ENCODE measurements at regions not wholly inside any gene's neighbourhood (a gene's known extent, or its start where the extent isn't known, plus 50 kb on each side); places are given as distances from the start of the nearest gene placed in this dataset.
"Not testable (repeated sequence)": the region's sequence is repeated elsewhere in the genome, so short reads cannot be mapped to it uniquely, and the experiment has no call there.

- Mint-ChIP-seq H3K27me3 (ENCODE audit: unreplicated experiment) (peaks cover 1% of the 10 kb centered on the region), H3K4me3 (ENCODE audit: unreplicated experiment) (no peak overlapping the region), H3K27ac (ENCODE audit: unreplicated experiment) (no peak overlapping the region), H3K9me3 (ENCODE audit: unreplicated experiment) (no peaks in the 10 kb centered on the region), H3K4me1 (ENCODE audit: unreplicated experiment) (no peaks in the 10 kb centered on the region), H3K36me3 (ENCODE audit: low read depth, unreplicated experiment) (no peaks in the 10 kb centered on the region)
- DNase-seq (ENCODE audit: low spot score): no peak
- no peak for TF ChIP-seq CTCF (IDR thresholded peaks at IDR 0.05; ENCODE audit: unreplicated experiment)
Observed at GRCh38 chr12:19771858-19772257, 332.6 kb downstream of the AEBP2 start.

DNA sequence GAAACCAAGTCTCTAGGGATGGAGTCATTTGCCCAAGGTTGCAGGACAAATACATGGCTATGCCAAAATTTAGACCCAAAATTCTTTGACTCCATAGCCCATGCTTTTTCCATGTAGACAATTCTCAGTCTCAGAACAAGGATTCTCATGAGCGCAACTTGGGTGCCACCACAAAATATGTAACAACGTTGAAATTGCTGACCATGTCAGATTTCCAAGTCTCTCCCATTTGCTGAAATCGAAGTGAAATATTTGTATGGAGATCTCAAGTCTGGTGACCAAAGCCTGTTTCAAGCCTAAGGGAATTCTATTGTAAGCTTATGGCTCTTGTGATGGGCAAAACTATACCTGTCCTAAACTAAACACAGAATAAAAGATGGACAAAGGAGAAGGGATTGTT lies 333.5 kb downstream of the AEBP2 start:
- Mint-ChIP-seq H3K27me3 (ENCODE audit: unreplicated experiment) (peaks cover 1% of the 10 kb centered on the region), H3K27ac (ENCODE audit: unreplicated experiment) (no peak overlapping the region), H3K4me3 (ENCODE audit: unreplicated experiment) (no peak overlapping the region), H3K9me3 (ENCODE audit: unreplicated experiment) (no peaks in the 10 kb centered on the region), H3K4me1 (ENCODE audit: unreplicated experiment) (peaks cover under 1% of the 10 kb centered on the region), H3K36me3 (ENCODE audit: low read depth, unreplicated experiment) (no peaks in the 10 kb centered on the region)
- no peak for TF ChIP-seq CTCF (IDR thresholded peaks at IDR 0.05; ENCODE audit: unreplicated experiment)
- DNase-seq (ENCODE audit: low spot score): no peak

GRCh38 chr12:19775241-19775640 lies 335.9 kb downstream of the AEBP2 start:
- no peak for DNase-seq (ENCODE audit: low spot score)

GRCh38 chr12:19775976-19776375 lies 336.7 kb downstream of the AEBP2 start:
- not testable (repeated sequence) for H3K4me3 Mint-ChIP-seq (ENCODE audit: unreplicated experiment)
- H3K4me1 Mint-ChIP-seq (ENCODE audit: unreplicated experiment): peaks cover 13% of the 10 kb centered on the region

More at GRCh38 chr12:19775241-19775640, 335.9 kb downstream of the AEBP2 start:
- no peak for TF ChIP-seq CTCF (IDR thresholded peaks at IDR 0.05; ENCODE audit: unreplicated experiment)
- Mint-ChIP-seq H3K36me3 (ENCODE audit: low read depth, unreplicated experiment) (no peaks in the 10 kb centered on the region), H3K27ac (ENCODE audit: unreplicated experiment) (no peak overlapping the region), H3K4me3 (ENCODE audit: unreplicated experiment) (no peak overlapping the region), H3K27me3 (ENCODE audit: unreplicated experiment) (peaks cover 1% of the 10 kb centered on the region), H3K9me3 (ENCODE audit: unreplicated experiment) (no peaks in the 10 kb centered on the region), H3K4me1 (ENCODE audit: unreplicated experiment) (peaks cover 13% of the 10 kb centered on the region)

GRCh38 chr12:19778172-19778571 lies 338.9 kb downstream of the AEBP2 start:
- Mint-ChIP-seq H3K4me3 (ENCODE audit: unreplicated experiment) (no peak overlapping the region), H3K27me3 (ENCODE audit: unreplicated experiment) (peaks cover 1% of the 10 kb centered on the region), H3K27ac (ENCODE audit: unreplicated experiment) (no peak overlapping the region), H3K9me3 (ENCODE audit: unreplicated experiment) (no peaks in the 10 kb centered on the region), H3K4me1 (ENCODE audit: unreplicated experiment) (peaks cover 13% of the 10 kb centered on the region), H3K36me3 (ENCODE audit: low read depth, unreplicated experiment) (no peaks in the 10 kb centered on the region)
- no peak for DNase-seq (ENCODE audit: low spot score)
- no peak for TF ChIP-seq CTCF (IDR thresholded peaks at IDR 0.05; ENCODE audit: unreplicated experiment)

More at GRCh38 chr12:19775976-19776375, 336.7 kb downstream of the AEBP2 start:
- not testable (repeated sequence) for H3K27me3 Mint-ChIP-seq (ENCODE audit: unreplicated experiment); H3K9me3 Mint-ChIP-seq (ENCODE audit: unreplicated experiment); H3K27ac Mint-ChIP-seq (ENCODE audit: unreplicated experiment); DNase-seq (ENCODE audit: low spot score); H3K36me3 Mint-ChIP-seq (ENCODE audit: low read depth, unreplicated experiment)

DNA sequence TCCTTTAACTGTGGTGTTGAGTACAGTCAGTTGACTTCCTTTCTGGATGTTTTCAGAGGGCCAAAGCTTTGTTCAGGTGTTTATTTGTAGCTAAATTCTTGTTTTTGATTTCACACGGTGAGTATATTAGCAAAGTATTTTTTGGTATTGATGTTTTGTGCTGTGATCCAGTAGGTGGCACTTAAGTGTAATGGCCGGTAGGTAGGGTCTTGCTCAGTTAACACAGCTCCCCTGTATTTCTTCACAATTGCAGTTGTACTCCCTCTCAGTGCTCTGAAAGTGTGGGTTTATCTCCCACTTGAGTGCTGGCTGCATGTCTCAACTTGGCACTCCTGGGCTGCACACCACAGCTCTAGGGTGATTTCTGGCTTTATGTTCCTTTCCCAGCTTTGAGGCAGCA lies 339.5 kb downstream of the AEBP2 start:
- no peak for DNase-seq (ENCODE audit: low spot score)
- Mint-ChIP-seq H3K9me3 (ENCODE audit: unreplicated experiment) (no peaks in the 10 kb centered on the region), H3K4me1 (ENCODE audit: unreplicated experiment) (peaks cover 13% of the 10 kb centered on the region), H3K4me3 (ENCODE audit: unreplicated experiment) (no peak overlapping the region), H3K36me3 (ENCODE audit: low read depth, unreplicated experiment) (no peaks in the 10 kb centered on the region), H3K27me3 (ENCODE audit: unreplicated experiment) (peaks cover 1% of the 10 kb centered on the region), H3K27ac (ENCODE audit: unreplicated experiment) (no peak overlapping the region)
- TF ChIP-seq CTCF (IDR thresholded peaks at IDR 0.05; ENCODE audit: unreplicated experiment): no peak
